HEK293 (cell line): ENCODE measurements at regions not wholly inside any gene's neighbourhood (a gene's known extent, or its start where the extent isn't known, plus 50 kb on each side); places are given as distances from the start of the nearest gene placed in this dataset.

Source experiments
- CTCF ChIA-PET: fragments of 350-600 bp; formaldehyde crosslinking; extraction: SDS; loops from one replicate; lab custom pipeline; 2021; ENCODE audit warnings: antibody characterized with exemption; lab: Yijun Ruan, JAX
- POLR2A ChIA-PET: fragments of 300-600 bp; formaldehyde crosslinking; extraction: SDS; loops from one replicate; lab custom pipeline; 2020; ENCODE audit warnings: antibody characterized with exemption, inconsistent platforms; lab: Yijun Ruan, JAX
- H3K27ac ChIP-seq: fragments of 200-500 bp; sonication (Bioruptor generic); 2 replicates; pipeline ENCODE4 v1.5.1; 2014; ENCODE audit warnings: low read depth, low read length, control low read depth, inconsistent platforms; ENCODE audit errors: extremely low read depth
- H3K36me3 ChIP-seq, 2 experiments: fragments of 200-500 bp in 1 of 2; sonication (Bioruptor generic) in 1 of 2; 1 replicate in 1 of 2; 2 replicates in 1 of 2; pipeline ENCODE4 v1.5.1; 2014 to 2017; ENCODE audit warnings: inconsistent platforms in 2 of 2, low read length in 2 of 2; ENCODE audit not compliant: control insufficient read depth in 2 of 2, insufficient read depth in 1 of 2
- H3K4me1 ChIP-seq: fragments of 200-500 bp; sonication (Bioruptor generic); 2 replicates; pipeline ENCODE4 v1.5.1; 2014; ENCODE audit warnings: mild to moderate bottlenecking, low read length, inconsistent platforms; ENCODE audit not compliant: control insufficient read depth, insufficient read depth
- H3K4me3 ChIP-seq: 2 replicates; pipeline ENCODE4 v1.5.1; 2011; ENCODE audit warnings: low read depth, mild to moderate bottlenecking, control low read depth, low read length, moderate library complexity
- H3K9me3 ChIP-seq: fragments of 200-500 bp; sonication (Bioruptor generic); 2 replicates; pipeline ENCODE4 v1.5.1; 2014; ENCODE audit warnings: low read depth, low read length, inconsistent platforms; ENCODE audit not compliant: control insufficient read depth, insufficient read depth
- FEZF1 ChIP-seq: fragments of 450-650 bp; formaldehyde crosslinking; IDR thresholded peaks from 2 replicates; pipeline ENCODE4 v1.5.1; 2016; ENCODE audit warnings: missing biosample characterization, missing genetic modification characterization
- KLF7 ChIP-seq: fragments of 450-650 bp; formaldehyde crosslinking; IDR thresholded peaks from 2 replicates; pipeline ENCODE4 v1.5.1; 2016; ENCODE audit warnings: missing biosample characterization, missing genetic modification characterization, borderline replicate concordance
- KLF9 ChIP-seq: fragments of 450-650 bp; formaldehyde crosslinking; IDR thresholded peaks from 2 replicates; pipeline ENCODE4 v1.5.1; 2016; ENCODE audit warnings: missing biosample characterization, missing genetic modification characterization, low read depth
- OSR2 ChIP-seq: fragments of 450-650 bp; formaldehyde crosslinking; IDR thresholded peaks from 2 replicates; pipeline ENCODE4 v1.5.1; 2016; ENCODE audit warnings: missing biosample characterization, missing genetic modification characterization
- ZNF155 ChIP-seq: fragments of 450-650 bp; formaldehyde crosslinking; IDR thresholded peaks from 2 replicates; pipeline ENCODE4 v1.5.1; 2016; ENCODE audit warnings: missing biosample characterization, missing genetic modification characterization
- ZNF391 ChIP-seq: fragments of 450-650 bp; formaldehyde crosslinking; IDR thresholded peaks from 2 replicates; pipeline ENCODE4 v1.5.1; 2016; ENCODE audit warnings: low read depth, missing biosample characterization, missing genetic modification characterization, borderline replicate concordance
- ZNF664 ChIP-seq: fragments of 450-650 bp; formaldehyde crosslinking; IDR thresholded peaks from 2 replicates; pipeline ENCODE4 v1.5.1; 2016; ENCODE audit warnings: missing biosample characterization, missing genetic modification characterization
- ZNF768 ChIP-seq: fragments of 450-650 bp; formaldehyde crosslinking; IDR thresholded peaks from 2 replicates; pipeline ENCODE4 v1.5.1; 2018; ENCODE audit warnings: missing biosample characterization, mild to moderate bottlenecking, missing genetic modification characterization
- ZXDB ChIP-seq: fragments of 450-650 bp; formaldehyde crosslinking; IDR thresholded peaks from 2 replicates; pipeline ENCODE4 v1.5.1; 2016; ENCODE audit warnings: missing biosample characterization, missing genetic modification characterization
- TF ChIP-seq, protein P1 (sequence below): fragments of 450-650 bp; formaldehyde crosslinking; IDR thresholded peaks from 2 replicates; pipeline ENCODE4 v1.5.1; 2016; ENCODE audit warnings: missing biosample characterization, missing genetic modification characterization
- TF ChIP-seq, protein P2 (sequence below): fragments of 450-650 bp; formaldehyde crosslinking; IDR thresholded peaks from 2 replicates; pipeline ENCODE4 v1.5.1; 2016; ENCODE audit warnings: missing biosample characterization, missing genetic modification characterization
- TF ChIP-seq, protein P3 (sequence below): fragments of 450-650 bp; formaldehyde crosslinking; IDR thresholded peaks from 2 replicates; pipeline ENCODE4 v1.5.1; 2016; ENCODE audit warnings: missing biosample characterization, missing genetic modification characterization
- TF ChIP-seq, protein P4 (sequence below): fragments of 450-650 bp; formaldehyde crosslinking; IDR thresholded peaks from 2 replicates; pipeline ENCODE4 v1.5.1; 2016; ENCODE audit warnings: missing biosample characterization, missing genetic modification characterization, borderline replicate concordance
- TF ChIP-seq, protein P5 (sequence below): fragments of 450-650 bp; IDR thresholded peaks from 2 replicates; pipeline ENCODE4 v1.5.1; 2018; ENCODE audit warnings: missing biosample characterization, missing genetic modification characterization

DNA sequence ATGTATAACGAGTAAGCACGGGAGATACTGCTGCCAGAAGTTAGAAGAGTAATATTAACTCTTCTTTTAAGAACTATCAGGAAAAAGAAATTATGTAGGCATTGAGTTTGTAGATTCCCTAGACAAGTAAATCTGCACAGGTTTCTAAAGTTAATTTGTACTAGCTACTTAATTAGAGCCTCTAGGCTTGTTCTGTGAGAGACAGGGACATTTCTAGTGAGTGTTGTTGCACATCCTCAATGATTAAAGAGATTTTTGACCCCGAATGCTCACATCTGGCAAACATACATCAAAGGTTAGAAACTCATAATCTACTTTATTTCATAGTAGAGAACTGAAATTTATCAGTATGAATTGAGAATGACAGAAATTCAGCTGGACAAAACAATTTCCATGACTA, 669.0 kb upstream of the CDH7 start:
- H3K27ac ChIP-seq: no peak overlapping the region
- ChIA-PET CTCF (interaction anchor here (0.7 kb wide), 1 partner anchor 1080 kb away, joined by 3 read pairs; no protein-coding TSS in a partner anchor), POLR2A (no interaction called here)
- TF ChIP-seq, protein P1, sequence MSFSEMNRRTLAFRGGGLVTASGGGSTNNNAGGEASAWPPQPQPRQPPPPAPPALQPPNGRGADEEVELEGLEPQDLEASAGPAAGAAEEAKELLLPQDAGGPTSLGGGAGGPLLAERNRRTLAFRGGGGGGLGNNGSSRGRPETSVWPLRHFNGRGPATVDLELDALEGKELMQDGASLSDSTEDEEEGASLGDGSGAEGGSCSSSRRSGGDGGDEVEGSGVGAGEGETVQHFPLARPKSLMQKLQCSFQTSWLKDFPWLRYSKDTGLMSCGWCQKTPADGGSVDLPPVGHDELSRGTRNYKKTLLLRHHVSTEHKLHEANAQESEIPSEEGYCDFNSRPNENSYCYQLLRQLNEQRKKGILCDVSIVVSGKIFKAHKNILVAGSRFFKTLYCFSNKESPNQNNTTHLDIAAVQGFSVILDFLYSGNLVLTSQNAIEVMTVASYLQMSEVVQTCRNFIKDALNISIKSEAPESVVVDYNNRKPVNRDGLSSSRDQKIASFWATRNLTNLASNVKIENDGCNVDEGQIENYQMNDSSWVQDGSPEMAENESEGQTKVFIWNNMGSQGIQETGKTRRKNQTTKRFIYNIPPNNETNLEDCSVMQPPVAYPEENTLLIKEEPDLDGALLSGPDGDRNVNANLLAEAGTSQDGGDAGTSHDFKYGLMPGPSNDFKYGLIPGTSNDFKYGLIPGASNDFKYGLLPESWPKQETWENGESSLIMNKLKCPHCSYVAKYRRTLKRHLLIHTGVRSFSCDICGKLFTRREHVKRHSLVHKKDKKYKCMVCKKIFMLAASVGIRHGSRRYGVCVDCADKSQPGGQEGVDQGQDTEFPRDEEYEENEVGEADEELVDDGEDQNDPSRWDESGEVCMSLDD: no peak
- TF ChIP-seq OSR2 (tag by site-specific recombination): no peak
- TF ChIP-seq, protein P2, sequence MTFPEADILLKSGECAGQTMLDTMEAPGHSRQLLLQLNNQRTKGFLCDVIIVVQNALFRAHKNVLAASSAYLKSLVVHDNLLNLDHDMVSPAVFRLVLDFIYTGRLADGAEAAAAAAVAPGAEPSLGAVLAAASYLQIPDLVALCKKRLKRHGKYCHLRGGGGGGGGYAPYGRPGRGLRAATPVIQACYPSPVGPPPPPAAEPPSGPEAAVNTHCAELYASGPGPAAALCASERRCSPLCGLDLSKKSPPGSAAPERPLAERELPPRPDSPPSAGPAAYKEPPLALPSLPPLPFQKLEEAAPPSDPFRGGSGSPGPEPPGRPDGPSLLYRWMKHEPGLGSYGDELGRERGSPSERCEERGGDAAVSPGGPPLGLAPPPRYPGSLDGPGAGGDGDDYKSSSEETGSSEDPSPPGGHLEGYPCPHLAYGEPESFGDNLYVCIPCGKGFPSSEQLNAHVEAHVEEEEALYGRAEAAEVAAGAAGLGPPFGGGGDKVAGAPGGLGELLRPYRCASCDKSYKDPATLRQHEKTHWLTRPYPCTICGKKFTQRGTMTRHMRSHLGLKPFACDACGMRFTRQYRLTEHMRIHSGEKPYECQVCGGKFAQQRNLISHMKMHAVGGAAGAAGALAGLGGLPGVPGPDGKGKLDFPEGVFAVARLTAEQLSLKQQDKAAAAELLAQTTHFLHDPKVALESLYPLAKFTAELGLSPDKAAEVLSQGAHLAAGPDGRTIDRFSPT (tag by site-specific recombination): no peak
- no peaks in the 10 kb centered on the region for H3K36me3 ChIP-seq
- no peaks in the 10 kb centered on the region for H3K9me3 ChIP-seq
- H3K4me1 ChIP-seq: no peaks in the 10 kb centered on the region
- H3K4me3 ChIP-seq: no peak overlapping the region

DNA sequence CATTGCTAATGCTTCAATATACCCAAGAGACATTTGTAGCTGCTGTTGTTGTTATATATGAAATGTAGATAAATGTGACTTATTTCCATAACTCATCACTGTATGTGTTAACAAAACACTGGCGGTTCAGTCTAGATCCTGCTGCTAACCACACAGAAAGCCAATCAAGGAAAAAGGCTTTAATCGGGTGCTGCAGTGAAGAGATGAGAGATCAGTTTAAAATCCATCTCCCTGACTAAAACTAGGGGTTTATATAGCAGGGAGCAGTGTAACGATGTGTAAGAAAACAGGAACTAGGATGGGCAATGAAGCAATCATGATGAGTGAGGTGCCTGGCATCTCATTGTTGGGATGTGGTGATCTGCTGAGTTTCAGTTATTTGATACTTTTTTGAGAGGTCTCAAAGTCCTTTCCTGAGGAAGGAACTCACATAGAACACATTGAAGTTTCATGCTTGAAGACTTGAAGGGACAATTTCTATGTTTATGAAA, 677.7 kb upstream of the CDH7 start:
- H3K4me1 ChIP-seq: no peaks in the 10 kb centered on the region
- CTCF ChIA-PET: no interaction called here
- no peak for TF ChIP-seq FEZF1 (tag by site-specific recombination)
- no peak for TF ChIP-seq ZNF391 (tag by site-specific recombination)
- no peak for TF ChIP-seq KLF9 (tag by site-specific recombination)
- TF ChIP-seq ZNF155 (tag by site-specific recombination): no peak
- TF ChIP-seq ZNF768 (tag by site-specific recombination): no peak
- TF ChIP-seq, protein P3, sequence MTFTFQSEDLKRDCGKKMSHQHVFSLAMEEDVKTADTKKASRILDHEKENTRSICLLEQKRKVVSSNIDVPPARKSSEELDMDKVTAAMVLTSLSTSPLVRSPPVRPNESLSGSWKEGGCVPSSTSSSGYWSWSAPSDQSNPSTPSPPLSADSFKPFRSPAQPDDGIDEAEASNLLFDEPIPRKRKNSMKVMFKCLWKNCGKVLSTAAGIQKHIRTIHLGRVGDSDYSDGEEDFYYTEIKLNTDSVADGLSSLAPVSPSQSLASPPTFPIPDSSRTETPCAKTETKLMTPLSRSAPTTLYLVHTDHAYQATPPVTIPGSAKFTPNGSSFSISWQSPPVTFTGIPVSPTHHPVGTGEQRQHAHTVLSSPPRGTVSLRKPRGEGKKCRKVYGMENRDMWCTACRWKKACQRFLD (tag by site-specific recombination): no peak
- TF ChIP-seq ZXDB (tag by site-specific recombination): no peak
- H3K9me3 ChIP-seq: no peaks in the 10 kb centered on the region
- no peak overlapping the region for H3K27ac ChIP-seq
- POLR2A ChIA-PET: no interaction called here
- no peak overlapping the region for H3K4me3 ChIP-seq
- no peaks in the 10 kb centered on the region for H3K36me3 ChIP-seq

DNA sequence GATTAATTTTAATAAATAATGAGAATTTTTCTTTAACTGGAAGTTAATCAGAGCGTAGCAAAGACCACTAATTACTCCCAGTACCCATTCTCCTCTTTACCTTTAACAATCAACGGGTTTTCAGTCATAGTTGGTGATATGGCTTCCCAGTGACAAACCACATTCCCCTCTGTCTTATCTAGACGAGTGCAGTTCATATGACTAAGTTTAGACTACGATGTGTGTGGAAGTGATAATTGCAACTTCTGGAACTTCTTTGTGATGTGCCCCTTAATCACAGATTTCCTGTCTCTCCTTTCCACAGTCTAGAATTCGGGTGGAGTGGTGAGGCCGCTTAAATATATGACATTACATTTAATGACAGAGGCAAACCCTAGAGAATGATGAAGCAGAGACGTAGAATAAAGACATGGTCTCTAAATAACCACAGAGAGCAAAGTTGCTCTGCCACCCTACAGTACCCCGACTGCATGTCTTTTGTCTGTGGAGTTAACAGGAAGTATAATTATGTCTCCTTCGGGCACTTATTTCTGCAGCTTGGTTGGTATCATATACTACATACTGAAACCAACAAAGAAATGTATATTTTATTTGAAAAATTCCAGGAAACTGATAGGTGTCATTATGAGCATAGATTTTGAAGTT, 693.3 kb upstream of the CDH7 start:
- TF ChIP-seq, protein P4, sequence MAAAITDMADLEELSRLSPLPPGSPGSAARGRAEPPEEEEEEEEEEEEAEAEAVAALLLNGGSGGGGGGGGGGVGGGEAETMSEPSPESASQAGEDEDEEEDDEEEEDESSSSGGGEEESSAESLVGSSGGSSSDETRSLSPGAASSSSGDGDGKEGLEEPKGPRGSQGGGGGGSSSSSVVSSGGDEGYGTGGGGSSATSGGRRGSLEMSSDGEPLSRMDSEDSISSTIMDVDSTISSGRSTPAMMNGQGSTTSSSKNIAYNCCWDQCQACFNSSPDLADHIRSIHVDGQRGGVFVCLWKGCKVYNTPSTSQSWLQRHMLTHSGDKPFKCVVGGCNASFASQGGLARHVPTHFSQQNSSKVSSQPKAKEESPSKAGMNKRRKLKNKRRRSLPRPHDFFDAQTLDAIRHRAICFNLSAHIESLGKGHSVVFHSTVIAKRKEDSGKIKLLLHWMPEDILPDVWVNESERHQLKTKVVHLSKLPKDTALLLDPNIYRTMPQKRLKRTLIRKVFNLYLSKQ (tag by site-specific recombination): no peak
- no peak for TF ChIP-seq KLF7 (tag by site-specific recombination)
- TF ChIP-seq, protein P5, sequence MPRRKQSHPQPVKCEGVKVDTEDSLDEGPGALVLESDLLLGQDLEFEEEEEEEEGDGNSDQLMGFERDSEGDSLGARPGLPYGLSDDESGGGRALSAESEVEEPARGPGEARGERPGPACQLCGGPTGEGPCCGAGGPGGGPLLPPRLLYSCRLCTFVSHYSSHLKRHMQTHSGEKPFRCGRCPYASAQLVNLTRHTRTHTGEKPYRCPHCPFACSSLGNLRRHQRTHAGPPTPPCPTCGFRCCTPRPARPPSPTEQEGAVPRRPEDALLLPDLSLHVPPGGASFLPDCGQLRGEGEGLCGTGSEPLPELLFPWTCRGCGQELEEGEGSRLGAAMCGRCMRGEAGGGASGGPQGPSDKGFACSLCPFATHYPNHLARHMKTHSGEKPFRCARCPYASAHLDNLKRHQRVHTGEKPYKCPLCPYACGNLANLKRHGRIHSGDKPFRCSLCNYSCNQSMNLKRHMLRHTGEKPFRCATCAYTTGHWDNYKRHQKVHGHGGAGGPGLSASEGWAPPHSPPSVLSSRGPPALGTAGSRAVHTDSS (tag by site-specific recombination): no peak
- no peak for TF ChIP-seq ZNF664 (tag by site-specific recombination)
- ChIA-PET CTCF (no interaction called here), POLR2A (no interaction called here)
- Histone ChIP-seq H3K4me1 (no peaks in the 10 kb centered on the region), H3K36me3 (no peaks in the 10 kb centered on the region), H3K27ac (no peak overlapping the region), H3K9me3 (no peaks in the 10 kb centered on the region), H3K4me3 (no peak overlapping the region)
